GM12872 (cell line): ENCODE measurements at regions not wholly inside any gene's neighbourhood (a gene's known extent, or its start where the extent isn't known, plus 50 kb on each side); places are given as distances from the start of the nearest gene placed in this dataset.

Experiments used
- CTCF ChIP-seq: IDR thresholded peaks from 3 replicates; pipeline ENCODE4 v1.5.1; 2011; ENCODE audit warnings: low read depth, mild to moderate bottlenecking, low read length, moderate library complexity; ENCODE audit not compliant: insufficient read depth

- TF ChIP-seq CTCF, result no peak
These were observed 254.2 kb upstream of the GRIA1 start for GRCh38 chr5:153236319-153236718.

GRCh38 chr5:153237671-153238332 lies 252.7 kb upstream of the GRIA1 start:
- TF ChIP-seq CTCF, result no peak

GRCh38 chr5:153257381-153257780 lies 233.1 kb upstream of the GRIA1 start:
- TF ChIP-seq CTCF, result no peak

GRCh38 chr5:153258469-153258868 lies 232.0 kb upstream of the GRIA1 start:
- no peak for TF ChIP-seq CTCF

GRCh38 chr5:153267506-153267905 lies 223.0 kb upstream of the GRIA1 start:
- no peak for TF ChIP-seq CTCF

GRCh38 chr5:153275695-153276094 lies 214.8 kb upstream of the GRIA1 start:
- no peak for TF ChIP-seq CTCF

DNA sequence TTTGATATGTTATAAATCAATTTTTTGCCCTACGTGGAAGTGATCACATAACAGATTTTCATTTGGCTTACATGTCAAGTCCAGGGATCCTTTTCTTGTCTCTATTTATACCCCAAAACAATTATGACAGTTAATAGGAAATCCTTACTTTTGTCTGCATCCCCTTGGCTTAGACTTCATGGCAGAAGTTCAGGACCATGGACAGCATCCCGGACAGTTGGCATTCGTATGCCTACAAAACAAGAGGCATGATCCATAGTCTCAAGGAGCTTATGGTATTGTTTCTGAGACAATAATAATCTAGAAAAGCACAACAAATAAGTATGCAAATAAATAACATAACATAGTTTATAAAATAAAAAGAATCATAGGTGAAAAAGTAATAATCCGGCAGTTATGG lies 214.3 kb upstream of the GRIA1 start:
- TF ChIP-seq CTCF, result no peak
